Effector memory CD8-positive, alpha-beta T cell (primary cell): ENCODE measurements at regions not wholly inside any gene's neighbourhood (a gene's known extent, or its start where the extent isn't known, plus 50 kb on each side); places are given as distances from the start of the nearest gene placed in this dataset.
A peak's percentile ranks its signal among the peaks of the same experiment; 100 is the strongest.

Source experiments
- ATAC-seq: fragments of 150-1000 bp; cut with Tn5 transposase; replicated peaks from 2 replicates; pipeline ENCODE4 v1.10.0; 2021; ENCODE audit warnings: mild to moderate bottlenecking, moderate library complexity
- DNase-seq, 3 experiments: peaks; one replicate each; pipeline ENCODE4 v3.0.0; 2021
- H3K27ac Mint-ChIP-seq, 2 donors: one replicate each; pipeline ENCODE4 v1.8.0; 2022; ENCODE audit warnings: mild to moderate bottlenecking in 2 of 2, mixed read lengths in 2 of 2, moderate library complexity in 2 of 2
- H3K27me3 Mint-ChIP-seq, 2 donors: one replicate each; pipeline ENCODE4 v1.8.0; 2022; ENCODE audit warnings: mixed read lengths in 2 of 2
- H3K36me3 Mint-ChIP-seq: one replicate; pipeline ENCODE4 v1.8.0; 2022; ENCODE audit warnings: mild to moderate bottlenecking, moderate library complexity, mixed read lengths; ENCODE audit not compliant: insufficient read depth
- H3K4me1 Mint-ChIP-seq, 2 donors: one replicate each; pipeline ENCODE4 v1.8.0; 2022; ENCODE audit warnings: low read depth in 2 of 2, mixed read lengths in 2 of 2
- H3K4me3 Mint-ChIP-seq, 2 donors: one replicate each; pipeline ENCODE4 v1.8.0; 2022; ENCODE audit warnings: mild to moderate bottlenecking in 2 of 2, mixed read lengths in 2 of 2, moderate library complexity in 2 of 2
- H3K9me3 Mint-ChIP-seq, 2 donors: one replicate each; pipeline ENCODE4 v1.8.0; 2022; ENCODE audit warnings: mixed read lengths in 2 of 2

GRCh38 chr7:21374134-21374533 is 53.7 kb upstream of the SP4 start:
- Mint-ChIP-seq H3K9me3 (peaks cover 5 to 12% of the 10 kb centered on the region in 2 donors), H3K27me3 (no peaks in the 10 kb centered on the region), H3K36me3 (no peaks in the 10 kb centered on the region), H3K4me3 (no peak overlapping the region), H3K27ac (no peak overlapping the region), H3K4me1 (peaks cover 0 to 5% of the 10 kb centered on the region in 2 donors)
- ATAC-seq = peak; percentile 54
- DNase-seq = no peak

GRCh38 chr7:21377545-21377944 is 50.3 kb upstream of the SP4 start:
- Mint-ChIP-seq H3K36me3 (no peaks in the 10 kb centered on the region), H3K27ac (no peak overlapping the region), H3K9me3 (peaks cover 5 to 12% of the 10 kb centered on the region in 2 donors), H3K4me3 (no peak overlapping the region), H3K4me1 (peaks cover 10 to 11% of the 10 kb centered on the region in 2 donors), H3K27me3 (no peaks in the 10 kb centered on the region)
- DNase-seq = no peak
- no peak for ATAC-seq
